ENCODE measurements at regions not wholly inside any gene's neighbourhood (a gene's known extent, or its start where the extent isn't known, plus 50 kb on each side); places are given as distances from the start of the nearest gene placed in this dataset.

GRCh38 chr11:114876234-114876633 lies 197.9 kb downstream of the NXPE2 start:
- no peak for DNase-seq
- no peaks in the 10 kb centered on the region for H3K27me3 ChIP-seq (ENCODE audit: low read depth)
- H3K36me3 ChIP-seq: no peaks in the 10 kb centered on the region
- H3K4me3 ChIP-seq: no peak overlapping the region
- intact Hi-C loops (cut with DNase I): no loop called here
- no peak for ATAC-seq
- no peaks in the 10 kb centered on the region for H3K9me3 ChIP-seq
- TF ChIP-seq CTCF (IDR thresholded peaks at IDR 0.05): no peak
- no peak overlapping the region for H3K27ac ChIP-seq
- no peaks in the 10 kb centered on the region for H3K4me1 ChIP-seq

- Histone ChIP-seq H3K9me3 (no peaks in the 10 kb centered on the region), H3K4me1 (no peaks in the 10 kb centered on the region), H3K27me3 (ENCODE audit: low read depth) (no peaks in the 10 kb centered on the region), H3K4me3 (no peak overlapping the region), H3K27ac (no peak overlapping the region), H3K36me3 (no peaks in the 10 kb centered on the region)
- ATAC-seq (no peak), DNase-seq (no peak)
- TF ChIP-seq CTCF (IDR thresholded peaks at IDR 0.05): no peak
- intact Hi-C loops (cut with DNase I): no loop called here
These were observed 199.6 kb downstream of the NXPE2 start for GRCh38 chr11:114877976-114878375.

- Histone ChIP-seq H3K4me1 (no peaks in the 10 kb centered on the region), H3K27me3 (ENCODE audit: low read depth) (no peaks in the 10 kb centered on the region), H3K36me3 (no peaks in the 10 kb centered on the region), H3K4me3 (no peak overlapping the region), H3K9me3 (no peaks in the 10 kb centered on the region), H3K27ac (no peak overlapping the region)
- DNase-seq: no peak
- TF ChIP-seq CTCF (IDR thresholded peaks at IDR 0.05): no peak
- intact Hi-C loops (cut with DNase I): no loop called here
- peak in 1 of 2 donors; percentile 56 for ATAC-seq
These were observed 202.1 kb downstream of the NXPE2 start for GRCh38 chr11:114880442-114880841.

- no peaks in the 10 kb centered on the region for H3K36me3 ChIP-seq
- H3K4me3 ChIP-seq: no peak overlapping the region
- DNase-seq (no peak), ATAC-seq (no peak)
- peaks cover 4% of the 10 kb centered on the region for H3K27me3 ChIP-seq (ENCODE audit: low read depth)
- H3K9me3 ChIP-seq: no peaks in the 10 kb centered on the region
- no peaks in the 10 kb centered on the region for H3K4me1 ChIP-seq
- H3K27ac ChIP-seq: no peak overlapping the region
- no peak for TF ChIP-seq CTCF (IDR thresholded peaks at IDR 0.05)
- intact Hi-C loops (cut with DNase I): no loop called here
These were observed 205.1 kb downstream of the NXPE2 start for GRCh38 chr11:114883472-114883871.

- ATAC-seq: peak in 1 of 2 donors; percentile 15
- no peak for DNase-seq
- Histone ChIP-seq H3K27me3 (ENCODE audit: low read depth) (peaks cover 12% of the 10 kb centered on the region), H3K4me3 (no peak overlapping the region), H3K9me3 (no peaks in the 10 kb centered on the region), H3K27ac (no peak overlapping the region), H3K4me1 (no peaks in the 10 kb centered on the region), H3K36me3 (no peaks in the 10 kb centered on the region)
- no peak for TF ChIP-seq CTCF (IDR thresholded peaks at IDR 0.05)
- intact Hi-C loops (cut with DNase I): no loop called here
These were observed 208.4 kb downstream of the NXPE2 start for GRCh38 chr11:114886644-114887265.
